ENCODE measurements at regions not wholly inside any gene's neighbourhood (a gene's known extent, or its start where the extent isn't known, plus 50 kb on each side); places are given as distances from the start of the nearest gene placed in this dataset.
"Not testable (repeated sequence)": the region's sequence is repeated elsewhere in the genome, so short reads cannot be mapped to it uniquely, and the experiment has no call there.

DNA sequence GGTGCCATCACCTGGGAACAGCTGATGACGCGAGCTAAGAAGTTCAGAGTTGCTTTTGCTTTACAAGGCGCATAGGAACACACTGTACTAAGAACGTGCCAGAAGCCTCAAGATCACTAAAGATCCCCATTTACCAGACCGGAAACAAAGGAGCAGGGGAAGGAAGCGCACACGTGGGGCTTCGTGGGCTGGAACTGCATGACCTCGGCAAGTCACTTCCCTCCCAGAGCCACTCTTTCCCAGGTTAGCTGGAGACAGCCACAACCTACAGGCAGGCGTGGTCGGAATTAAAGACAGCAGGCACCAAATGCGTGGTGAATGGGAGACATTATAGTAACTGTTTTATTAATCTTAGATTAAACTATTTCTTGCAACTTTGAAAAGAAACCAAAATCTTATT, 154.9 kb upstream of the IQSEC1 start:
- H3K36me3 Mint-ChIP-seq; DNase-seq; H3K9me3 Mint-ChIP-seq (ENCODE audit: low read depth); ATAC-seq; H3K4me3 Mint-ChIP-seq; H3K4me1 Mint-ChIP-seq; H3K27ac Mint-ChIP-seq: not testable (repeated sequence)
- CTCF ChIA-PET, result interaction anchor here (0.9 to 1.4 kb wide), 2 partner anchors 9 to 135 kb away, joined by 3 to 4 read pairs; no protein-coding TSS in a partner anchor
- peaks cover 12% of the 10 kb centered on the region for H3K27me3 Mint-ChIP-seq

DNA sequence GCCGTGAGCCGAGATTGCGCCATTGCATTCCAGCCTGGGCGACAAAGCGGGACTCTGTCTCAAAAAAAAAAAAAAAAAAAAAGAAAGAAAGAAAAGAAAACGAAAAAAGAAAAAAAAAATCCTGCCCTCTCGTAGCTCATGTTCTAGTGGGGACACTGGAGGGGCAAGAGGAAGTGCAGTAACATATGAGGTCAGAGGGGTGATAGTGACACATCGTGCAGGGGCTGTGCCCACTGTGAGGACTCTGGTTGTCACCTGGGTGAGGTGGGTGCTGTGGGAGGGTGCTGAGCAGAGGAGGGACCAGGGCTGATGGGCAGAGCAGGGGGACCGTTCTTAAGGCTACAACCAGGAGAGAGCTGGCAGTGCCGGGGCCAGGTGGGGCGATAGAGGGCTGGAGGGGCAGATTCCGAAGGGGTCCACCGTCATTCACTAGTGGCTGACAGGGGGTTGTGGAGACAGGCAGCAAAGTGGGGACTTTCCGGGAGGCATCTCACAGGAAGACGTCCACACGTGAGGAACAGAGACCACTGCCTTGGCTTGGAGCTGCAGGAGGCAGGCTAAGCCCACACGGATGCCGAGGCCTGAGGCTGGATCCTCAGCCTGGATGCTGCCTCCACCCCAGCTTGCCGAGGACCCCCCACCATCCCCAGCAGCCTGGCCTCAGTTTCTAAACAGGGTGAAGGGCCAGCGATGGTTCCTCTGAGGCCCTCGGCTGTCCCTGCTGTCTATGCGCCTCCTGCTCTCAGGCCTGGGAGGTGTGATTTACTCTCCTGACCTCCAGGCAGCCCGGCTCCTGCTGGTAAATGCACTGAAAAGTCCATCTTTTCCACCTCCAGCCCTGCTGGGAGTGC, 154.3 kb upstream of the IQSEC1 start:
- no peaks in the 10 kb centered on the region for H3K9me3 Mint-ChIP-seq (ENCODE audit: low read depth)
- no peaks in the 10 kb centered on the region for H3K36me3 Mint-ChIP-seq
- H3K4me3 Mint-ChIP-seq, result no peak overlapping the region
- H3K27ac Mint-ChIP-seq, result no peak overlapping the region
- H3K4me1 Mint-ChIP-seq, result peaks cover 4% of the 10 kb centered on the region
- no peak for ATAC-seq
- no peak for DNase-seq
- CTCF ChIA-PET, result interaction anchor here (0.9 kb wide), 1 partner anchor 135 kb away, joined by 3 read pairs; no protein-coding TSS in a partner anchor
- H3K27me3 Mint-ChIP-seq, result peaks cover 9% of the 10 kb centered on the region

DNA sequence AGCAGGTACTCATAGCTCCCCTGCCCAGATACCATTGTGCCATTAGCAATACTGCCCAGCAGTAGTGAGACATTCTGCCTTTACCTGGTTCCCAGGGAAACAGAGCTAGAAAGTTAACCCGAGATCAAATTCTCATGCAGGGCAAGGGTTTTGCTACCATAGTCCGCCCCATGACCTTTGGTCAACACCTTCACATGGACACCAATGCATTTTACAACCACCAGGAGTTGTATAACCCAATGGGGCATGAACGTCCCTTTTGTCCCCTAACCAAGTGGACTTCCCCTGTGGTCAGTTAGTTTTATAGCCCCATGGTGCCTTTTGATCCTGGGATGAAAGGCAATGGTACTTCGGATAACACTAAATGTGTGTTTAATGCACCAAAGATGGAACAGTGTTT, 151.7 kb upstream of the IQSEC1 start:
- H3K36me3 Mint-ChIP-seq, result no peaks in the 10 kb centered on the region
- H3K27me3 Mint-ChIP-seq, result no peaks in the 10 kb centered on the region
- H3K4me3 Mint-ChIP-seq, result no peak overlapping the region
- no peaks in the 10 kb centered on the region for H3K9me3 Mint-ChIP-seq (ENCODE audit: low read depth)
- CTCF ChIA-PET, result interaction anchor here (0.9 kb wide), 1 partner anchor 133 kb away, joined by 3 read pairs; no protein-coding TSS in a partner anchor
- H3K4me1 Mint-ChIP-seq, result peaks cover 4% of the 10 kb centered on the region
- no peak overlapping the region for H3K27ac Mint-ChIP-seq
- no peak for ATAC-seq
- no peak for DNase-seq

DNA sequence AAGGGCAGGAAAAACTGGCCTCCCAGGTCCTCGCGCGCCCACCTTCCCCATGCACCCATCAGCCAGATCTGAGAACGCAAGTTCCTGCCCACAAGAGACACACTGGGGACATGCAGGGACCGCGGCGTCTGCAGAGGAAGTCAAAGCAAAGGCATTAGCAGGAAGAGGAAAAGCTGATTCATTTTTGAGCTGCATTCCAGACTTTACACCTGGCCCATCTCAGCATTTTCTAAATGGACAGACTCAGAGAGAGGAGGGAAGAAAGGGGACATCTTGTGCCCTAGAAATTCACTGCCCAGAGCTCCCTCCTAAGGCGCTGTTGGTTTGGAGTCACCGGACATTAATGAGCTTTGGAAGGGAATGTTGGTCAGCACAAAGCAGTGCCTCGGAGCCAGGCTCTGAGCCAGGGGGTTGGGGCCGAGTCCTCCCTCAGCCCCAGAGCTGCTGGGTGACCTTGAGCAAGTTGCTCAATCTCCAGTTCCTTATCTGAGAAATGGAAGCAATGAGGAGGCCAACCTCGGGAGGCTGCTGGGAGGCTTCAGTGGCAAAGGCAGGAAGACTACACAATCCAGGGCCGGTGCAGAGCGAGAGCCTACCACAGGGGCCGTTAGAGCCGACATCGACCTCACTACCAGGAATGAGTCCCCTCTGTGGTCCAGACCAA, 150.5 kb upstream of the IQSEC1 start:
- H3K27me3 Mint-ChIP-seq, result no peaks in the 10 kb centered on the region
- DNase-seq, result no peak
- no peak overlapping the region for H3K27ac Mint-ChIP-seq
- no peaks in the 10 kb centered on the region for H3K9me3 Mint-ChIP-seq (ENCODE audit: low read depth)
- H3K36me3 Mint-ChIP-seq, result no peaks in the 10 kb centered on the region
- H3K4me1 Mint-ChIP-seq, result peaks cover 4% of the 10 kb centered on the region
- H3K4me3 Mint-ChIP-seq, result no peak overlapping the region
- CTCF ChIA-PET, result interaction anchor here (0.9 kb wide), 1 partner anchor 21 kb away, joined by 4 read pairs; no protein-coding TSS in a partner anchor
- no peak for ATAC-seq

DNA sequence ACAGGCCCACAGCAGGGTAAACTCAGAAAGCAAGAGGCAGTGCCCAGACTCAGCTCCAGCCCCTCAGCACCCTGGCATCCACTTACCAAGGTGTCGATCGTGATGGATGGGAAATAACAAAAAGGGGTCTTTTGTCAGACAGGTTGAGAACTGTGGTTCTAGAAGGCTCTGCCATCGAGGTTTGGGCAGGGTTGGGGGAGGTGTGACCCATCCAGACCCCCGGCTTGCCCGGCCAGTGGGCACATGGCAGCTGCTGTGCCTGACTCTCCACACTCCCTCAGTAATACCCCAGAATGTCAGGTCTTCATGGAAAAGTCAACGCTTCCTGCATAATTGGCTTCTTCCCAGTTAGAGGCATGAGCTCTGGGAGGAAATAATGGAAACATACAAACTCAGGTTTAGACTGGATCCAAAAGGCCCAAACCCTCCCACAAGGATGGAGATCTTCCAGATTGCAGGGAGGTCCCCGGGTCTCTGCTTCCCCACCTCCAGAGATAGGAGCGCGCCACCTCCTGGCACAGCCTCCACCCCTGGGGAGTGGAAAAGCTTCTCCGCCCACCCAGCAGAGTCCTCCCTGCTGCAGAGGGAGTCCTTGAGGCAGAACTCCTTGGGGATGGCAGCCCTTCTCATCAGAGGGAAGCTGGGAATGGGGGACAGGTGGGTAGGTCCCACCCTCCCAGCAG, 149.8 kb upstream of the IQSEC1 start:
- CTCF ChIA-PET, result no interaction called here
- ATAC-seq, result no peak
- no peaks in the 10 kb centered on the region for H3K9me3 Mint-ChIP-seq (ENCODE audit: low read depth)

DNA sequence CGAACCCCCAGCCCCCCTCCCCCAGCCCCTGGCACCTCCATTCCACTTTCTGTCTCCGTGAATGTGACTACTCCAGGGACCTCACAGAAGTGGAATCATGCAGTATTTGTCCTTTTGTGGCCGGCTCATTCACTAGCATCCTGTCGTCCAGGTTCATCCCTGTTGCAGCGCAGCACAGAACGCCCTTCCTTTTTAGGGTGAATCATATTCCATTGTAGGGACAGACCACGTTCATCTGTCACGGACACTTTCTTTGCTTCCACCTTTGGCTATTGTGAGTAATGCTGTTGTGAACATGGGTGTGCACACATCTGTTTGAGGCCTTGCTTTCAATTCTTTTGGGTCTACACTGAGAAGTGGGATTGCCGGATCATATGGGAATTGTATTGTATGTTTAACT, 148.9 kb upstream of the IQSEC1 start:
- no peak overlapping the region for H3K4me3 Mint-ChIP-seq
- peaks cover 4% of the 10 kb centered on the region for H3K4me1 Mint-ChIP-seq
- no peak for DNase-seq
- H3K9me3 Mint-ChIP-seq (ENCODE audit: low read depth), result no peaks in the 10 kb centered on the region
- H3K27me3 Mint-ChIP-seq, result no peaks in the 10 kb centered on the region
- H3K27ac Mint-ChIP-seq, result no peak overlapping the region
- CTCF ChIA-PET, result no interaction called here
- H3K36me3 Mint-ChIP-seq, result no peaks in the 10 kb centered on the region
- no peak for ATAC-seq

More for the DNA sequence above, 149.8 kb upstream of the IQSEC1 start:
- Mint-ChIP-seq H3K36me3 (no peaks in the 10 kb centered on the region), H3K4me1 (peaks cover 4% of the 10 kb centered on the region), H3K27ac (no peak overlapping the region), H3K4me3 (no peak overlapping the region), H3K27me3 (no peaks in the 10 kb centered on the region)
- no peak for DNase-seq

DNA sequence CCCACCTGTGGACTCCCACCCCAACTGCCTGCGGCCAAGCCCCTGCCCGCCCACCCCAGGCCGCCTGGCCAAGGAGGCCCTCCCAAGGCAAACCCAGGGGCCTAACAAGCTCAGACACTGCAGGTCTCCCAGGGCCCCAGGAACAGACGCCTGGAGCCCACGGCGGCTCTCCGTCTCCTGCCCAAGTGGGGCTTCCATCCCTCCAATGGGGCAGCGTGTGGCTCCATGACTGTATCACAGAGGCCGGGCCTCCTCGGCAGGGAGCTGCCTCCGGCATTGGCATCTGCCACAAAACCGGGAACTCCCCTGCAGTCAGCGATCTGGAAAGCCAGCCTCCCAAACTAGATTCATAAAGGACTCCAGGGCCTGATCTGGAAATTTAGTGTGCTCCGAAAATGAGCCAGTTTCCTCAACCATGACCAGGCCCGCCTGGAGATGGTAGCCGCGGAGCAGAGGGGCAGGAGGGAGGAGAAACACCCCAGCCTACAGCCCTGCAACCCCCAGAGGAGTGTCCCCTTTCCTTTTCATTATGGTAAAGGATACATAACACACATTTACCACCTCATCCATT, 148.3 kb upstream of the IQSEC1 start:
- ATAC-seq (no peak), DNase-seq (no peak)
- Mint-ChIP-seq H3K4me1 (peaks cover 4% of the 10 kb centered on the region), H3K27me3 (no peaks in the 10 kb centered on the region), H3K27ac (no peak overlapping the region), H3K4me3 (no peak overlapping the region), H3K36me3 (no peaks in the 10 kb centered on the region), H3K9me3 (ENCODE audit: low read depth) (no peaks in the 10 kb centered on the region)
- CTCF ChIA-PET, result no interaction called here

DNA sequence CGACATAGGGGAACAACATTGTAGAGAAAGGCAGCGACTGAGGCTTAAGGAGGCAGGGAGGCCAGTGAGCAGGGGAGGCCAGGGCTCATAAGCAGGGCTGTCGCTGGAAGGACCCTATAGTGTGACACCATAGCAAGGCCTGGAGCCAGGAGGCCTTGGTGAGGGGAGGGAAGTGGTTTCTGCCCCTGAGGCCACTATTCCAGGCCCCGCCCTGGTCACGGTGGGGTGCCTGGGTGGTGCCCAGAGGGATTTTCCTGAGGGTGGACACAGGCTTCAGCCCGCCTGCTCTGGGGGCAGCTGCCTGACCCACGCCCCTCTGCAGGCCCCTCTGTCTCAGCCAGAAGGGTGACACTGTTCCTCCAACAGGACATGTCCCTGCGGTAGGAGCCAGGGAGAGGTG, 147.8 kb upstream of the IQSEC1 start:
- CTCF ChIA-PET, result no interaction called here
- Mint-ChIP-seq H3K4me3 (no peak overlapping the region), H3K27me3 (no peaks in the 10 kb centered on the region), H3K27ac (no peak overlapping the region), H3K4me1 (peaks cover 4% of the 10 kb centered on the region), H3K9me3 (ENCODE audit: low read depth) (no peaks in the 10 kb centered on the region), H3K36me3 (no peaks in the 10 kb centered on the region)
- DNase-seq (no peak), ATAC-seq (no peak)

DNA sequence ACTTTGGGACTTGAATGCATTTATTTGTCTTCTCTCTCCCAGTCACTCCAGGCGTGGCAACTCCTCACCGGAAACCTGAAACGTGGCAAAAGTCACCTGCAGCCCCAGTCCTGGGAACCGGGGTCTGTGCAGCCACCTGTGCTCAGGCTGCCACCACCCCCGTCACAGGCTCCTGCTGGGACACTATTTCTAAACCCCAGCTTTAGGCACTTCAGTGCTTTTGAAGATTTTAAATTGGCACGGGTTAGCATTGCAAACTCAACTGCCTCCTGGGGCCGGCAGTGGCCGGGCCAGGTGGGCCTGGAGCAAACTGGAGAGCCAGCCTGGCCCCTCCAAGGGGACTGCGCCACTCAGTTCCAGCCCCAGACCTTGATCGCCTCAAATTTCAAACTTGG, 146.7 kb upstream of the IQSEC1 start:
- H3K36me3 Mint-ChIP-seq, result no peaks in the 10 kb centered on the region
- DNase-seq (no peak), ATAC-seq (no peak)
- peaks cover 4% of the 10 kb centered on the region for H3K4me1 Mint-ChIP-seq
- H3K27me3 Mint-ChIP-seq, result no peaks in the 10 kb centered on the region
- H3K4me3 Mint-ChIP-seq, result no peak overlapping the region
- no peak overlapping the region for H3K27ac Mint-ChIP-seq
- CTCF ChIA-PET, result no interaction called here
- no peaks in the 10 kb centered on the region for H3K9me3 Mint-ChIP-seq (ENCODE audit: low read depth)

DNA sequence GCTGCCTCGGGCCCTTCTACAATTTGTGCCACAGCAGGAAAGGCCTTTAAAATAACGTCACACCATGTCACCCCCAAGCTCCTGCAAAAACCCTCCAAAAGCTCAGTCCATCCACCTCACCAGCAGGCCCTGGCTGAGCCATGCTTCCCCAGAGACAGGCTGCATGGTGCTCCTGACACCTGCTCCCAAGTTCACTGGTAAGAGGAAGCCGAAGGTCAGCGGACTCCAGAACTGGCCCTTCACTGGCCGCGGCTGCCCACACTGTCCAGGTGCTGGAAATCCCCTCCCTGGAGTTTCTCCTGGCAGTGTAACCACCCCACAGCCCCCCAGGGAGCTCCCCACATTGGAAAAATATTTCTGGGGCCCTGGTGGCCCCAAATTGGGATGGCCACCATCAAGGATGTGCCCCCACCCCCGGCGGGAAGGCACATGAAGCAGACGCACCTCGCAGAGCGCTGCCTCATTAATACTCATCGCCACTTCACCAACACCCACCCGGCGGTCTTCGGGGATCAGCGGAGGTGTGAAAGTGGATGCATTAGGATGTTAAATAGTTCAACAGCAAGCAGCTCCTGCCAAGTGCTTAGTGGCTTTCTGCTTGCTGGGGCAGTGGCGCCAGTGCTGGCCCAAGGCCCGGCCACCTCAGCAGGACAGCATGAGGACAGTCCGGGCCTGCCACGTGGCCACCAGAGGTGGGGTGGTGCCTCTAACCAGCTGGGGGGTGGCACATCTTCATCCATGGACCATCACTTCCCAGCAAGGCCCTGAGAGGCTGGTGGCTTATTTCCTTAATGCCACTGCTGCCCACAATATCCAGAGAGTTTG, 146.1 kb upstream of the IQSEC1 start:
- no peak for ATAC-seq
- Mint-ChIP-seq H3K9me3 (ENCODE audit: low read depth) (no peaks in the 10 kb centered on the region), H3K27me3 (no peaks in the 10 kb centered on the region), H3K27ac (no peak overlapping the region), H3K4me3 (no peak overlapping the region), H3K4me1 (peaks cover 4% of the 10 kb centered on the region), H3K36me3 (no peaks in the 10 kb centered on the region)
- CTCF ChIA-PET, result no interaction called here
- DNase-seq, result no peak

DNA sequence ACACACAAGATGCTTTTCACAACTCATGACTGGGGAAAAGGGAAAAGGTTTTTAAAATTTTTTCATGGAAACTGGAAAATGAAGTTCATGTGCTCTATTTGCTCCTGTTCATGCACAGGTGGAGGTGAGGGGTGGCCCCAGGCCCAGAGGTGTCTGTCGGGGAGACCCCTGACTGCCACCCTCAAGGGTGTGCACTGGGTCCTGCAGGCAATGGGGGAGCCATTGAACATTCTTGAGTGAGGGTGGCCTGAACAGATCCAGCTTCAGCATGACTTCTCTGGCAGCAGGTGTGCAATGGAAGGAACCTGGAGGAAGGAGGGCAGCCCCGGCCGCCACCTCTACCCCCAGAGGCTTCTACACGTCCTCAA, 145.3 kb upstream of the IQSEC1 start:
- no peak overlapping the region for H3K27ac Mint-ChIP-seq
- H3K36me3 Mint-ChIP-seq, result no peaks in the 10 kb centered on the region
- CTCF ChIA-PET, result no interaction called here
- no peak for ATAC-seq
- peaks cover 3% of the 10 kb centered on the region for H3K4me1 Mint-ChIP-seq
- no peaks in the 10 kb centered on the region for H3K9me3 Mint-ChIP-seq (ENCODE audit: low read depth)
- no peak overlapping the region for H3K4me3 Mint-ChIP-seq
- no peak for DNase-seq
- H3K27me3 Mint-ChIP-seq, result no peaks in the 10 kb centered on the region

DNA sequence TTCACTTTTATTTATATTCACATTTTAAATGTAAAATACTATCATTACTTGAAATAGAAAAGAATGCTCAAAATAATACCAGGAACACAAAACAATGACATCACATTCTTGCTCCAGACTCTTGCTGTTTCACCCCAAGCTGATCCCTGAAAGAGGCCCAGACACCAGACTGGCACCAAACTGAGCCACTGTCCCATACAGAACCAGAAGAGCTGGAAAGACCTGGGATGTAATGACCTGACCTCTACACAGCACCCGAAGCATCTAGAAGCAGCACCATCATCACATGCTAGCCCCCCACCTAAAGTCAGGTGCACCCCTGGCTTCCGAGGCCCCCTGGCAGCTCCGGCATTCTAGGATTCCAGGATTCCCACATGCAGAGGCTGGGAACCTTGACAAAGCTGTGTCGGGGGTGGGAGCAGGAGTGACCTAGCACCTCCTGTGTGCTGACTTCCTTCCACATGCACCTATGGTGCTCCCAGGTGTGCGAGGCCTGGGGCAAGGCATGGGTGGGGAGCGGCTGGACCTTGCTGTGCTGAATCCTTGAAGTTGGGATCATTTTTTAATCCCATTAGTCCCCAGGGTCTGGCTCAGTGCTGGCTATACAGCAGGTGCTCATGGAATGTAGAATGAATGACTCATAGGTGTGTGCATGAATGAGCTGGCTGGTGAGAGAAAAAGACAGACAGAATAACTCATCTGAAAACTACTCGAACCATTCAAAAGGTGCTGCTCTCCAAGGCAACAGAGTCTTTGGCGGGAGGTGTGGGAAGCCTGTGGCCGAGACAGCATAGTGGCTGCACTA, 144.7 kb upstream of the IQSEC1 start:
- CTCF ChIA-PET, result no interaction called here
- Mint-ChIP-seq H3K36me3 (no peaks in the 10 kb centered on the region), H3K27ac (no peak overlapping the region), H3K4me3 (no peak overlapping the region), H3K9me3 (ENCODE audit: low read depth) (no peaks in the 10 kb centered on the region), H3K4me1 (no peaks in the 10 kb centered on the region), H3K27me3 (no peaks in the 10 kb centered on the region)
- ATAC-seq, result no peak
- DNase-seq, result no peak

Measured in activated CD8-positive, alpha-beta memory T cell treated with anti-CD3 and anti-CD28 coated beads, Interleukin-2, amount 10 ng/mL, durations not matched to agents 7 days and 5 days (primary cell).